GM21515 (cell line): ENCODE measurements at regions not wholly inside any gene's neighbourhood (a gene's known extent, or its start where the extent isn't known, plus 50 kb on each side); places are given as distances from the start of the nearest gene placed in this dataset.

Source experiments
- ATAC-seq: cut with Tn5 transposase; IDR thresholded peaks from one replicate; pipeline ENCODE4 v1.9.1; 2021; ENCODE audit not compliant: unreplicated experiment

DNA sequence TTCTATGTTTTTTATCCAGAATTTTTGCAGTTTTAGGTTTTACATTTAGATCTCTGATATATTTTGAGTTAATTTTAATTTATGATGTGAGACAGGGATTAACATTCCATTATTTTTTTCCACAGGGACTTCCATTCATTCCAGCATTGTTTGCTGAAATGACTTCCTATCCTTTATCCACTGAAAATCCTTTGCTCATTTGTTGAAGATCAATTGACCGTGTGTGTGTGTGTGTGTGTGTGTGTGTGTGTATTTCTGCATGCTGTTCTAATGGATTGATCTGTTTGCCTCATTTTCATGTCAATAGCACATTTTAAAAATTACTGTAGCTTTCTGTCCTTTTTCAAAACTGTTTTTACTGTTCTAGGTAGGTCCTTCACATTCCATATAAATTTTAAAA, 480.3 kb downstream of the DSC3 start:
- ATAC-seq, result no peak

DNA sequence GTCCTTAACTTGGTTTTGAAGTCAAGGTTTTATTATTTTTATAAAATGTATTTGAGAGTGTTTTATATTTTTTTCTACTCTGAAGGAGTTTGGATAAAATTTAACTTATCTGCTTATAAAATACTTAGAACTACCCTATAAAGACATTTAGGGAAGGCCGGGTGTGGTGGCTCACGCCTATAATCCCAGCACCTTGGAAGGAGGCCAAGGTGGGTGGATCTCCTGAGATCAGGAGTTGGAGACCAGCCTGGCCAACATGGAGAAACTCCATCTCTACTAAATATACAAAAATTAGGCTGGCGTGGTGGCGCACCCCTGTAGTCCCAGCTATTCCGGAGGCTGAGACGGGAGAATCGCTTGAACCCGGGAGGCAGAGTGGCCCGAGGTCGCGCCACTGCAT, 486.4 kb downstream of the DSC3 start:
- no peak for ATAC-seq

DNA sequence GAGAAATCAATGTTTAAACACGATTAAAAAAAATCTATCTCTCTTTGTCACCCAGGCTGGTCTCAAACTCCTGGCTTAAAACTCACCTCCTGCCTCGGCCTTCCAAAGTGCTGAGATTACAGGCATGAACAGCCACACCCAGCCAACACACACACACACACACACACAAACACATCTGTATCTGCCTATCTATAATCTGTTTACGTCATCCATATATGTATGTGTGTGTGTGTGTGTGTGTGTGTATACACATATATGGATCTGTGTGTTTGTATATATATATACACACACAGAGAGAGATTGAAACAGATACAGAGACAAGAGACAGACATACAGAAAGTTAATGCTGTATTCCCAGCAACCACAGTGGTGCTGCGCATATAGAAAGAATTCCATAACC, 497.1 kb downstream of the DSC3 start:
- ATAC-seq, result no peak

DNA sequence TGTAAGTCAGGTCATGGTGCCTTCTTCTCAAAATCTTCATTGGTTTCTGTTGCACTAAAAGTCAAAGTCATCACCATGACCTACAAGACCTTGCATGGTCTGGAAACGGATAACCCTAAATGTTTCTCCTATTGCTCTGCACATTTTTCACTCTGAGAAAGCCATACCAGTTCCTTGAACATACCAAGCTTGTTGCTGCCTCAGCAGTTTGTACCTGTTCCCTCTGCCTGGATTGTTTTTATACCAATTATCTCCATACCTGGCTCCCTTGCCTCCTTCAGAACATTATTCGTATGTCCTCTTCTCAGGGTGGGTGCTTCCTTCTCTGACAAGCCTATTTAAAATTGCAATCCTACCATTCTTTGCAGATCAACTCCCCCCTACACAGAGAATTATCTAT, 498.4 kb downstream of the DSC3 start:
- ATAC-seq, result no peak

DNA sequence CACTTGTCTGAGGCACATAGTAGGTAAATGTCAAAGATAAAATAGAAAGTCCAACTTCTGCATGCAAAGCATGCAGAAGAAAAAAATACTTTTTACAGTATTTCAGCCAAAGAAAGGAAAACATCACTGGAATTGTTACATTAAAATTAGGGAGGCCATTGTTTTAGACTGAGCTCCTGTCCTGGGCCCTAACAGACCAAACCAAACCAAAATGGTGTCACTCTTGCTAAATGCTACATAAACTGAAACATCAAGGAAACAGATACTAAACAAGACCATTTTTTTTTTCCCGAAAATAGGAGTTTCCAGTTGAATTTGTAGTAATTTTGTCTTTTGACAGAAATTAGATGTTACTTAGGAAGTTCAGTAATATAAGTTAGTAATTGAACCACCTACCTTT, 508.8 kb downstream of the DSC3 start:
- ATAC-seq, result no peak

DNA sequence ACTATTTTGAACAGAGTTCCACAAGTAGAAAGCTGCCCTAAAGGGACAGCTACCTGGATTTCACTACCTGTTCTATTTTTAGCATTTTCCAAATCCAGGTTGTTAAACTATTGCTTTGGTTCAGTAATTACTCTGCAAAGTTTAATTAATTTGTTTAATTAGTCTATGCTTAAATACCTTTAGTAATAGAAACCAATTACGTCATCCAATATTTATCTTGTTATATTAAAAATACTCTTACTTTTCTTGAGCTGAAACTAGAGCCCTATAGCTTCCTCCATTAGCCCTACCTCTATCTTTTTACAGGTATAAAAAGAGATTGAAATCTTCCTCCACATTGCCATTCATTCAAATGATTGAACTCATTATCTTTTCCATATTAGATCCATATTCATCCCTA, 514.6 kb downstream of the DSC3 start:
- ATAC-seq, result no peak

DNA sequence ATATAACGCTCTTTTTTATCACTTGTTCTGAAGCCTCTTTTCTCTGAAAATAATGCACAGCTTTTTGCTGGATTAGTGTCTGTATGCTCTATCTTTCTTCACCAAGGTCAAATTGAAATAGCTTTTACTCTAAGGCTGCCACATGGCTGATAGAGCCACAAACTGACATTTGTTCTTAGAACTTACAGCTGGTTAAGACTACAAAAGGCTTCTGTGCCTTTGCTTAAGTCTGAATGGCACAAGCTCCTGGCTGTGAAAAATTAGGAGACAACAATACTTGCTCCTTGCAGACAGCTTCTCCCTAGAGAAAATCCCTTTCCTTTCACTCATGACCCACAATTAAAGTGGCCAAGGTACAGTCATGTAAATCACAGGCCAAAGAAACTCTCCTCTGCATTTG, 515.3 kb downstream of the DSC3 start:
- ATAC-seq, result no peak

DNA sequence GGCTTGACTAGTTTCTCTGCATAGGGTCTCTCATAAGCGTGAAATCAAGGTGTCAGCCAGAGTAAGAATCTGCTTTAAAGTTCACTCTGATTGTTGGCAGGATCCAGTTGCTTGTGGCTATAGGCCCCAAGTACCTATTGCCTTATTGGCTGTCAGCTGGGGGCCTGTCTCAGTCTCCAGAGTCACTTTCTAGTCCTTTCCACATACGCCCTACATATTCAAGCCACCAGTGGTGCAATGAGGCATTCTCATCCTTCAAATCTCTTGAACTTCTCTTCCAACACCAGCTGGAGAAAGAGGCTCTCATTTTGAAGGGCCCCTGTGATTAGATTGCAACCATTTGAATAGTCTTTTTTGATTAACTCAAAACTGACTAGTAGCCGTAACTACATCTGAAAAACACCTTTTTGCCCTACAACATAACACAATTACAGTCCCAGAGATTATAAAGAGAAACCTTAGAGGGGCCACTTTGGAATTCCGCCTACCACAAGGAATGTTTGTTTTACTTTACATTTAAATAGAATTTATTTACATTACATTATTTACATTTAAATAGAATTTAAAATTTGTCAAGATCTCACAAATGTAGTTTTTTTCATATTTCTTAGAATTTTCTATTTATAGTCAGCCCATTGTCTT, 520.1 kb downstream of the DSC3 start:
- no peak for ATAC-seq

DNA sequence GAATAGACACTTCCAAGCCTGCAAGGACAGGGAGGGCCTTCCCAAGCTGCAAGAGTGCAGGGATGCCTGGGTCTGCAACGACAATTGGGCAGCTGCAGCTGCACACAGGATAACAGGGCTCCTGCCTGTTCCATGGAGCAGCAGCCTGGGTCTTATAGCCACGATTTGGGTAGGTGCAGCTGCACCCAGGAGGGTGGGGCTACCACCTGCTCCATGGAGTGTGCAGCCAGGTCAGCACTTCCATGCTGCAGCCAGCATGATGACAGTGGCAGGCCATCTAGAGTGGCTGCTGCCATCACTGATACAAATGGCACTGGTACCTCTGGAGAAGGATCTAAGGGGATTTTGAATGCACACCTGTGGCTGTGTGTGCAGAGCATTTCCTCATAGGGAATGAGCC, 528.5 kb downstream of the DSC3 start:
- no peak for ATAC-seq

DNA sequence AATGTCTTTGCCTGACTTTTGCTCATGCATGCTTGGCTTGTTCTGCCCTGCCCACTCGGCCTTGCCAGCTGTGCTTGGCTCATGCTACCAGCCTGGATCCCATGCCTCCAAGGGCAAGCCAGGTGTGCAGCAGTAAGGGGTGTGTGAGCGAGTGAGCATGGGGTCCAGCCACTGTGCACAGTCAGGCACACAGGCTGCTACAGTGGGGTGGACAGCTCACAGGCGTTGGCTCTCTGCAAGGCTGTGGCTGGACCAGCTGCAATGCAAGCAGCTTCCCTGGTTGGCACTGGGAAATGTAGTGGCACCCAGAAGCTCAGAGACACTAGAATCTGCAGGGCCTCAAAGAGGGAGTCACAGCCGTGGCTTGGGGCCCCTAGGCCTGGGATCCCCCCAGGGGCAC, 529.7 kb downstream of the DSC3 start:
- no peak for ATAC-seq

DNA sequence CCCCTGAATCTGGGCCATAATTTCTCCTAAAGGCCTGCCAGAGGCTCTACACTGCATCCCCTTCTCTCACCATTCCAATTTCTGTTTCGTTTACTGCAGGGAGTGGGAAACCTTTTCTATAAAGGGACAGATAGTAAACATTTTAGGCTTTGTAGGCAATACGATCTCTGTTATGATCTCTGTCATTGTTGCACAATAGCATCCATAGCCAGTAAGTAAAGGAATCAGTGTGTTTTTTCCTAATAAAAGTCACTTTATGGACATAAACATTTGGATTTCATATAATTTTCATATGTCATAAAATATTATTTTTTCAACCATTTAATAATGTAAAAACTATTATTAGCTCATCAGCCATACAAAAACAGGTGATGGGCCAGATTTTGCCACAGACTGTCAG, 531.7 kb downstream of the DSC3 start:
- ATAC-seq, result no peak

DNA sequence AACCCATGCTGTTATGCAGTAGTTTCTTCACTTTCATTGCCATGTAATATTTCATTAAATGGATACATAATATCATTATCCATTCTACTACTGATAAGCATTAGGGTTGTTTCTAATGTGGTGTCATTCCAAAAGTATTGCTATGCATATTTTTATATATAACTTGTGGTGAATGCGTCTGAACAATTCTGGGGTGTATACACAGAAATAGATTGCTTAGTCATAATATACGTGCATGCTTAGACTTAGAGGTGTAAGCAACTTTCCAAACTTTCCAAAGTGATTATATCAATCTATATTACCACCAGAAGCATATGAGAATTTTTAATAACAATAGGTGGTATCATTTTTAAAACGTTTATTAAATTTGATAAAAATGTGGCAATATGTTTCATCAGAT, 540.9 kb downstream of the DSC3 start:
- ATAC-seq, result no peak

DNA sequence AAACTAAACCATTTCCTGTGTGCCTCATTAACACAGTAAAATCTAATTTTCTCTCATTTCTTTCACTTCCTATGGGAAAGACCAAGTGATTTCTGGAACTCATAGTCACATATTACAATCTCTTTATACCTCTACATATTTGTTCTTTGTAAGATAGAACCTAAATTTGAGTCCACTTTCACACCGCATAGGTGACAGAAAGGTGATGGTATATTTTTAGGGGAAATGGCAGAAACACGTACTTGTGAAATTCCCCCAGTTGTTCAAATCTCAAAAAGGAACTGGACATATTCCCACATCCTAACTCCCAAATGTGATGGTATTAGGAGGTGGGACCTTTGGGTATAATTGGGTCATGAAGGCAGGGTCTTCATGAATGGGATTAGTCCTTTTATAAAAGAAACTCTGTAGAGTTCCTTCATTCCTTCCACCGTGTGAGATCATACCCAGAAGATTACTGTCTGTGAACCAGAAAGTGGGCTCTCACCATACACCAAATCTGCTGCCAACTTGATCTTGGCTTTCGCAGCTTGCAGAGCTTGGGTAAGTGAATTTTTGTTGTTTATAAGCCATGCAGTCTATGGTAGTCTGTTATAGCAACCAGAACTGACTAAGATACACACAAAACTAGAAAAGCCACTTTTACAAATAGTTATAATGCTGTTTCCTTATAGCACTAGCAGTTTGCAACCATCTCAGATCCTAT, 542.1 kb downstream of the DSC3 start:
- no peak for ATAC-seq

DNA sequence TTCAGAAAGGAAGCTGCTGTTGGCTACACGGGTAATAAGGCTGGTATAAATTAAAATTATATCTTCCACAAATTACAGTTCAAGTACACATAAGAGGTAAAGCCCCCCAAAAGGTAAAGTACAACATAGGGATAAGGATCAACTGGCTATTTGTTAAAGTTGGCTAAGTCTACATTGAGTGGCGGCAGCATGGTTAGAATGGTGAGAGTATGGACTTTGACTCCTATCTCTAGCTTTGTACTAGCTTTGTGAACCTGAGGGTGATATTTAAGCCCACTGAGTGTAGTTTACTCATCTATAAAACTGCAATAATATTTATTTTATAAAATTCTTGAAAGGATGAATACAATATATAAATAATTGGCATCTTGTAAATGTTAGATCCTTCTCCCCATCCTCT, 542.8 kb downstream of the DSC3 start:
- ATAC-seq, result no peak

DNA sequence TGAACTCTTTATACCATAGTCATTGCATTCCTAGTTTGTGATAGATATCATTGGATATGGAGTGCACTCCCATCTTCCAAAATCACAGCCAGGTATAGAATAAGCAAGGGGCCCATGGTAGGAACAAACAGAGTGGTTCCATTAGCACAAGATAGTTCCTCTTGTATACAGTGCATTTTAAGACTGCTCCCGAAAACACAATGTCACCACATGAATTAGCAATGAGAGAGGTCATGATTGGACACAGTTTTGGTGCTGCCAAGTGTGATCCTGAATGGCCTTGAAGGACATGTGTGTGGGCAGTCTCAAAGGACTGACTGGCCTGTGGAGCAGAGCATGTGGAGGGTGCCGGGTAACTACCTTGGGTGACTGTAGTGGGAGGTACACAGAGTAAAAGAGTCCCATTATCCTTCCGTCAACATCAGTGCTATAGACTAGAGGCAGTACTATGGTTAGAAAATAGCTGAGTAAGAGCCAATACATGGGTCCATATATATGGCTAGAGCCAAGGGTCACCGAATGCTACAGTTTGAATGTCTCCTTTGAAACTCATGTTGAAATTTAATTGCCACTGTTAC, 549.9 kb downstream of the DSC3 start:
- no peak for ATAC-seq

DNA sequence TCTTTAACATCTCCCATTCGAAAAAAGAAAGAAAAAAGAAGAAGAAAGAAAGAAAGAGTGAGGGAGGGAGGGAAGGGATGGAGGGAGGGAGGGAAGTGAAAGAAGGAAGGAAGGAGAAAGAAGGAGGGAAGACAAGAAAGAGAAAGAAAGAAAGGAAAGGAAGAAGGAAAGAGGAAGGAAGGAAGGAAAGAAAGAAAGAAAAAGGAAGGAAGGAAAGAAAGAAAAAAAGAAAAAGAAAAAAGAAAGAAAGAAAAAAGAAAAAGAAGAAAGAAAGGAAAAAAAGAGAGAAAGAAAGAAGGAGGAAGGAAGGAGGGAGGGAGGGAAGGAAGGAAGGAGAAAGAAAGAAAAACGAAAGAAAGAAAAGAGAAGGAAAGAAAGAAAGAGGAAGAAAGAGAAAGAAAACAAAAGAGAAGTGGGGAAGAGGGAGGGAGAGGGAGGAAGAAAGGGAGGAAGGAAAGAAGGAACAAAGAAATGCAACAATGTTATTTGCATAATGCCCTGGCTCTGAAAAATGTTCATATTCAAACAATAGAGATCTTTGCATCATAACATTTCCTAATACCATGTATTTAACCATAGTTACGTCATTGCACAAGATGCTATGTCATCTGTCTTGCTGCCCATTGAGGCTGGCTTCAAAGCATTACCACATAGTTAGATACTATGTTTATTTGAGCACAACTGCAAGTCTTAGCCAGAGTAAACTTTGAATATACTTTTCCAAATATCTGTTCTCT, 550.6 kb downstream of the DSC3 start:
- no peak for ATAC-seq

DNA sequence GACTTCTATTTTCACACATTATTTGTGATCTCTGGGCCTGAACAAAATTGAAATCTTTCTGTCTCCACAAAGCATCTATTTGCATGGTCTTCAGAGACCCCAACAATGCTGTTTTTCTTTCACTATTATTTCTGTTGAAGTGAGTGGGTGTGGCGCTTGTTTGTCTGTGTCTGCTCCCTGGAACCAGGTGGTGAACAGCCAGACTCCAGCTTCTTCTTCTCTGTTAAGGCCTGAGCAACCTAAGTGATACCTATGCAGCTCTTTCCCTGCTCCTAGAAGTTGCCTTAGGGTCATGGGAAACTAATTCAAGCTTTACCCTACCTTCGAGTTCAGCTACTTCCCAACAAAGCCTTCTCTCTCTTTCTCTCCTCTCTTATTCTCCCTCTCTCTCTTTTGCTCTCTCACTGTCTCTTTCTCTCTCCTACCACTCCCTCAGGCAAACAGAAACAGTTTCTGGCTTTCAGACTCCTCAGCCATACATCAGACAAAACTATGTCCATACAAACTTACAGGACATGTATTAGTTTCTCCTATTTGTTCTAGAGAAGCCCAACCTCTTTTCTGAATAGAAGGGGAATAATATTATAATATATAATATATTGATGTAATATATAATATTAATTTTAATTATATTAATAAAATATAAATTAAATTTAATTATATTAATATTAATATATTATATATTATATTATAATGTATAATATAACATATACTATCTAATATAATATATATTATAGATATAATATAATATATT, 552.5 kb downstream of the DSC3 start:
- no peak for ATAC-seq

DNA sequence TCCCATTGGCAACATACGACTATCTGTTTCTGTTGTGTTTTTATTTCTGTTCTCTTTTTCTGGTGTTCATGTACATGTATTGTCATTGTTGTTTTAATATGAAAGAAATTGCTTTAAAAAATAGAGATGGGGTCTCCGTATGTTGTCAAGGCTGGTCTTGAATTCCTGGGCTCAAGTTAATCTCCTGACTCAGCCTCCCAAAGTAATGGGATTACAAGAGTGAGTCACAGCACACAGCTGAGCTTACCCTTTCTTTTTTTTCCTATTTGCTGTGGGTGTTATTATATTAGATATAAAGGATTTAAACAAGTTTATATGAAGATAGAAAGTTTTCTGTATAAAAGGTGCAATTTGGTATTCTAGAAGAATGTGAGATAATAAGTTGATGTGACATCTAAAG, 554.6 kb downstream of the DSC3 start:
- ATAC-seq, result no peak

DNA sequence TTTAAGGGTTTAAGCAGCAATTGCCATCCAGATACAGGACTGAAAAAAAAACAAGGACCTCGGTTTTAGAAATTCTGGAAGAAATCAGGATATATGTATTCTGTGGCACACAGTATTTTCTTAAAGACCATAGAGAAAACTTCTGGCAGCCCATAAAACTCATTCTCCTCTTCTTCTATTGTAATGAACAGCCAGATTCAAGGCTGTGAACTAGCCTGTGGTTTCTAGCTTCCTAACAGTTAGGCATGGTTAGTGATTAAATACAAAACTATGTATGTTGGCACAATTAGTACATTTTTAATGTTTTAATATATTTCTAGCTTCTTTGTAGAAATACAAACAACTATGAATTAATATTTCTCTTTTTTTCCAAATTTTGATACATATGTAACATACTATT, 555.7 kb downstream of the DSC3 start:
- ATAC-seq, result no peak

DNA sequence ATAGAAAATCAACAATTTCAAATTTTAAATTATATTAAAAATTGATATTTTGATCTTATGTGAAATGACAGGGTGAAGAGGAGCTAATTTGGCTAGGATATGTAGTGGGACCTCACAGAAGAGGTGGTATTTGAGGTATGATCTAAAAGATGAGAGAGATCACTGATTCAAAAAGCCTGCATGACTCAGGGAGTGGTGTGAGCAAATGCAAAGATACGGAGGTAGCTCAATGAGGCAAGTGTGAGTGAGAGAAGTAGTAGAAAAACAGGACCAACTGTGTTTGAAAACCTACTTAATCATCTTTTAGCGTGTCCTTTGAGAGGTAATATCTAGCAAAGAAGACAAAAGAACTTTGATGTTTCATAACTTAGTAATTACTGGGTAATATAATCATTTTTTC, 557.5 kb downstream of the DSC3 start:
- no peak for ATAC-seq

DNA sequence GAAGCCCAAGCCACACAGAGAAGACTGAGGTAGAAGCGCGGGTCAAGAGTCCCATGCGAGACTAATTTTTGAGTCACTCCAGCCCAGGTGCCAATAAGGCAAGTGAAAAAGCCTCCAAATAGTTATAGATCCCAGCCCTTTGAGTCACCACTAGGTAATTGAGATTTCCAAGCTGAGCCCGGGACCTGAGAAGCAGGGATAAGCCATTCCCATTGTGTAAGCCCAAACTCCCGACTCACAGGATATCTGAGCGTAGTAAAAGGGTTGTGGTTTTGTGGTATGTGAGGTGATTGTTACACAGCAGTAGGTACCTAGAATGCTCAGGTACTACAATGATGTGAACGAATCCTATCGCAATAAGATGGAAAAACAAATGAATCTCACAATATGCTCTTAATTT, 560.7 kb downstream of the DSC3 start:
- no peak for ATAC-seq
